HG02973 (cell line): ENCODE measurements at regions not wholly inside any gene's neighbourhood (a gene's known extent, or its start where the extent isn't known, plus 50 kb on each side); places are given as distances from the start of the nearest gene placed in this dataset.
"Not testable (repeated sequence)": the region's sequence is repeated elsewhere in the genome, so short reads cannot be mapped to it uniquely, and the experiment has no call there.

ENCODE experiments used
- ATAC-seq: cut with Tn5 transposase; IDR thresholded peaks from one replicate; pipeline ENCODE4 v1.9.1; 2021; ENCODE audit warnings: moderate library complexity; ENCODE audit not compliant: unreplicated experiment

- no peak for ATAC-seq
Measured at GRCh38 chr6:9851006-9851405, 563.9 kb downstream of the TFAP2A start.

GRCh38 chr6:9848094-9848493 lies 566.8 kb downstream of the TFAP2A start:
- ATAC-seq, result no peak

- no peak for ATAC-seq
Measured at GRCh38 chr6:9841886-9842725, 572.8 kb downstream of the TFAP2A start.

- ATAC-seq, result no peak
Measured at GRCh38 chr6:9834233-9834632, 580.6 kb downstream of the TFAP2A start.

- ATAC-seq, result no peak
Measured at GRCh38 chr6:9831783-9832182, 583.1 kb downstream of the TFAP2A start.

GRCh38 chr6:9830808-9831207 lies 584.1 kb downstream of the TFAP2A start:
- ATAC-seq, result no peak

GRCh38 chr6:9825526-9825925 lies 589.3 kb downstream of the TFAP2A start:
- ATAC-seq, result no peak

- not testable (repeated sequence) for ATAC-seq
Measured at GRCh38 chr6:9810727-9811126, 604.1 kb downstream of the TFAP2A start.

- ATAC-seq, result no peak
Measured at GRCh38 chr6:9810286-9810685, 604.6 kb downstream of the TFAP2A start.

GRCh38 chr6:9806195-9806594 lies 608.7 kb downstream of the TFAP2A start:
- ATAC-seq, result no peak

GRCh38 chr6:9801249-9801754 lies 613.6 kb downstream of the TFAP2A start:
- ATAC-seq, result no peak

GRCh38 chr6:9799582-9799981 lies 615.3 kb downstream of the TFAP2A start:
- ATAC-seq, result no peak

GRCh38 chr6:9796827-9797226 lies 618.0 kb downstream of the TFAP2A start:
- no peak for ATAC-seq

GRCh38 chr6:9795880-9796279 lies 619.0 kb downstream of the TFAP2A start:
- no peak for ATAC-seq

GRCh38 chr6:9789201-9789600 lies 625.7 kb downstream of the TFAP2A start:
- no peak for ATAC-seq

GRCh38 chr6:9784786-9785185 lies 630.1 kb downstream of the TFAP2A start:
- ATAC-seq, result no peak

- ATAC-seq, result no peak
Measured at GRCh38 chr6:9783567-9783966, 631.3 kb downstream of the TFAP2A start.

GRCh38 chr6:9766240-9766915 lies 648.5 kb downstream of the TFAP2A start:
- no peak for ATAC-seq

GRCh38 chr6:9761220-9761619 lies 653.7 kb downstream of the TFAP2A start:
- no peak for ATAC-seq

GRCh38 chr6:9754515-9754914 lies 660.4 kb downstream of the TFAP2A start:
- no peak for ATAC-seq

- ATAC-seq, result no peak
Measured at GRCh38 chr6:9745966-9746365, 668.9 kb downstream of the TFAP2A start.

- ATAC-seq, result no peak
Measured at GRCh38 chr6:9745476-9745875, 669.4 kb downstream of the TFAP2A start.
